HCT116 (cell line): ENCODE measurements at regions not wholly inside any gene's neighbourhood (a gene's known extent, or its start where the extent isn't known, plus 50 kb on each side); places are given as distances from the start of the nearest gene placed in this dataset.
A peak's percentile ranks its signal among the peaks of the same experiment; 100 is the strongest.
"Not testable (repeated sequence)": the region's sequence is repeated elsewhere in the genome, so short reads cannot be mapped to it uniquely, and the experiment has no call there.

Experiments
- ATAC-seq: fragments of 200-7000 bp; cut with Tn5 transposase; 2 replicates; pipeline ENCODE4 v1.9.1; 2020; ENCODE audit warnings: mild to moderate bottlenecking, moderate library complexity
- BruUV-seq: library from RNA; stranded (reverse); fragments of 400-500 nt; replicated peaks from 2 replicates; lab custom pipeline; 2021; lab: Mats Ljungman, UMichigan
- CTCF ChIA-PET: fragments of 300-600 bp; sonication (Branson Sonifier 250); formaldehyde crosslinking; loops from one replicate; lab custom pipeline; 2021; ENCODE audit warnings: antibody characterized with exemption; lab: Charles Lee
- POLR2A ChIA-PET: fragments of 300-600, 350-600 bp; sonication (Branson Sonifier 250); formaldehyde crosslinking; loops from one replicate; lab custom pipeline; 2021; ENCODE audit warnings: antibody characterized with exemption; lab: Charles Lee
- RAD21 ChIA-PET, 2 experiments: fragments of 300-600 bp; sonication (Branson Sonifier 250); formaldehyde crosslinking; loops; one replicate each; lab custom pipeline; 2023; ENCODE audit warnings: low total read pairs in 2 of 2; ENCODE audit not compliant: uncharacterized antibody in 2 of 2, unreplicated experiment in 2 of 2, low non-redundant PET in 1 of 2; lab: Charles Lee
- DNase-seq: peaks from one replicate; pipeline ENCODE4 v3.0.0-alpha.2; 2010; ENCODE audit warnings: low read depth, low spot score
- H2AFZ ChIP-seq: fragments of 200-600 bp; shearing (Covaris generic), sonication (generic); 2 replicates; pipeline ENCODE4 v1.6.1; 2017; ENCODE audit warnings: low read depth, mixed run types, mixed read lengths, antibody characterized with exemption, low read length; ENCODE audit not compliant: poor library complexity, severe bottlenecking
- H3K27ac ChIP-seq: 2 replicates; pipeline ENCODE4 v1.5.1; 2012; ENCODE audit warnings: low read depth, low read length
- H3K27me3 ChIP-seq: fragments of 200-600 bp; sonication (generic); 2 replicates; pipeline ENCODE4 v1.6.1; 2016; ENCODE audit warnings: mixed run types, low read length, mixed read lengths; ENCODE audit not compliant: insufficient read depth
- H3K36me3 ChIP-seq, 2 experiments: fragments of 200-500 bp in 1 of 2; fragments of 200-600 bp in 1 of 2; sonication (Bioruptor generic) in 1 of 2; sonication (generic) in 1 of 2; 2 replicates each; pipeline versions ENCODE4 v1.5.1 to v1.6.1; 2014 to 2016; ENCODE audit warnings: low read length in 2 of 2, inconsistent platforms in 1 of 2, mixed read lengths in 1 of 2, mixed run types in 1 of 2; ENCODE audit not compliant: insufficient read depth in 2 of 2, control insufficient read depth in 1 of 2
- H3K4me1 ChIP-seq, 2 experiments: fragments of 200-600 bp in 1 of 2; sonication (generic) in 1 of 2; 2 replicates each; pipeline versions ENCODE4 v1.5.1 to v1.6.1; 2012 to 2017; ENCODE audit warnings: low read length in 2 of 2, inconsistent platforms in 1 of 2, mild to moderate bottlenecking in 1 of 2, mixed read lengths in 1 of 2, mixed run types in 1 of 2, moderate library complexity in 1 of 2; ENCODE audit not compliant: insufficient read depth in 2 of 2, control insufficient read depth in 1 of 2
- H3K4me2 ChIP-seq: fragments of 200-600 bp; sonication (generic); 2 replicates; pipeline ENCODE4 v1.6.1; 2017; ENCODE audit warnings: mixed run types, low read length, mixed read lengths
- H3K4me3 ChIP-seq, 2 experiments: fragments of 200-600 bp in 1 of 2; sonication (generic) in 1 of 2; replicated peaks in 1 of 2; 2 replicates each; pipeline ENCODE4 v1.5.1; 2011 to 2016; ENCODE audit warnings: low read length in 2 of 2, control low read depth in 1 of 2, low read depth in 1 of 2, mild to moderate bottlenecking in 1 of 2, mixed read lengths in 1 of 2, mixed run types in 1 of 2
- H3K79me2 ChIP-seq: fragments of 200-600 bp; sonication (generic); 2 replicates; pipeline ENCODE4 v1.6.1; 2017; ENCODE audit warnings: mild to moderate bottlenecking, mixed run types, low read length, moderate library complexity, mixed read lengths; ENCODE audit not compliant: insufficient read depth
- H3K9ac ChIP-seq: fragments of 200-600 bp; sonication (generic); 2 replicates; pipeline ENCODE4 v1.6.1; 2016; ENCODE audit warnings: low read length, mixed read lengths
- H3K9me2 ChIP-seq: fragments of 200-600 bp; sonication (generic), shearing (Covaris generic); 2 replicates; pipeline ENCODE4 v1.6.1; 2017; ENCODE audit warnings: mixed run types, mild to moderate bottlenecking, moderate library complexity; ENCODE audit not compliant: insufficient read depth
- H3K9me3 ChIP-seq, 2 experiments: fragments of 200-500 bp in 1 of 2; fragments of 200-600 bp in 1 of 2; sonication (Bioruptor generic) in 1 of 2; sonication (generic) in 1 of 2; 2 replicates each; pipeline ENCODE4 v1.6.1; 2014 to 2017; ENCODE audit warnings: low read length in 2 of 2, mixed read lengths in 2 of 2, inconsistent platforms in 1 of 2, low read depth in 1 of 2, mild to moderate bottlenecking in 1 of 2, mixed run types in 1 of 2, moderate library complexity in 1 of 2; ENCODE audit not compliant: control insufficient read depth in 1 of 2, insufficient read depth in 1 of 2
- H4K20me1 ChIP-seq: fragments of 200-600 bp; sonication (generic), shearing (Covaris generic); 2 replicates; pipeline ENCODE4 v1.6.1; 2017; ENCODE audit warnings: mixed run types, mild to moderate bottlenecking, moderate library complexity; ENCODE audit not compliant: insufficient read depth
- CTCF ChIP-seq, 3 experiments: fragments of 200-600 bp in 1 of 3; sonication (generic) in 1 of 3; IDR thresholded peaks in 2 of 3; conservative IDR thresholded peaks in 1 of 3; 2 replicates each; pipeline ENCODE4 v1.5.1; 2012 to 2017; ENCODE audit warnings: low read depth in 2 of 3, low read length in 2 of 3, antibody characterized with exemption in 1 of 3, borderline replicate concordance in 1 of 3, control low read depth in 1 of 3, mild to moderate bottlenecking in 1 of 3, mixed read lengths in 1 of 3, mixed run types in 1 of 3, moderate library complexity in 1 of 3; ENCODE audit not compliant: insufficient read depth in 1 of 3
- EZH2 ChIP-seq: fragments of 200-600 bp; sonication (generic); IDR thresholded peaks from 2 replicates; pipeline ENCODE4 v1.6.1; 2017; ENCODE audit warnings: antibody characterized with exemption, mixed run types
- POLR2AphosphoS5 ChIP-seq: IDR thresholded peaks from 2 replicates; pipeline ENCODE4 v1.6.1; 2011; ENCODE audit warnings: mild to moderate bottlenecking, low read depth, low read length, moderate library complexity
- REST ChIP-seq: IDR thresholded peaks from 2 replicates; pipeline ENCODE4 v1.6.1; 2012; ENCODE audit warnings: low read depth
- SP1 ChIP-seq: IDR thresholded peaks from 2 replicates; pipeline ENCODE4 v1.6.1; 2012; ENCODE audit warnings: low read depth
- TCF7L2 ChIP-seq: IDR thresholded peaks from 2 replicates; pipeline ENCODE4 v1.7.0; 2011; ENCODE audit warnings: borderline replicate concordance, inconsistent platforms; ENCODE audit not compliant: insufficient read depth, insufficient read length; ENCODE audit errors: extremely low read depth
- ZFX ChIP-seq: fragments of 450-650 bp; IDR thresholded peaks from 2 replicates; pipeline ENCODE4 v1.6.1; 2017
- intact Hi-C: fragments of 100-400 bp; cut with micrococcal nuclease; formaldehyde crosslinking; loops from 2 replicates; pipeline ENCODE4 v1.10.0; 2022

- DNase-seq, result no peak
- TF ChIP-seq TCF7L2 (no peak), SP1 (no peak), CTCF (IDR thresholded peaks at IDR 0.05 in 2 of 3, conservative IDR thresholded peaks at IDR 0.05 in 1 of 3; ENCODE audit: borderline replicate concordance in 1 of 3, insufficient read depth in 1 of 3, low read depth in 2 of 3, low read length in 2 of 3) (no peak), EZH2 (no peak), REST (peak; percentile 42), ZFX (no peak), POLR2AphosphoS5 (no peak)
- TF ChIP-seq, all 23 proteins: peak for 1
- Histone ChIP-seq H3K79me2 (no peaks in the 10 kb centered on the region), H4K20me1 (no peaks in the 10 kb centered on the region), H3K4me1 (no peaks in the 10 kb centered on the region), H3K9me3 (peaks cover 0 to 12% of the 10 kb centered on the region in 2 experiments; a peak in 2 of 4 replicates), H3K27ac (no peak overlapping the region), H3K4me3 (no peak overlapping the region), H3K27me3 (no peaks in the 10 kb centered on the region), H3K9me2 (no peaks in the 10 kb centered on the region), H3K4me2 (no peak overlapping the region), H2AFZ (no peak overlapping the region), H3K36me3 (no peaks in the 10 kb centered on the region), H3K9ac (no peak overlapping the region)
- no peak for ATAC-seq
- ChIA-PET POLR2A (no interaction called here), CTCF (no interaction called here), RAD21 (no interaction called here)
- intact Hi-C loops, result no loop called here
- no TSS peak for BruUV-seq
Observed at GRCh38 chr16:60945225-60945624, 1091.0 kb downstream of the CDH8 start.

GRCh38 chr16:60936189-60936588 lies 1100.0 kb downstream of the CDH8 start:
- CTCF ChIA-PET, ATAC-seq, H2AFZ ChIP-seq, DNase-seq, H3K36me3 ChIP-seq, intact Hi-C loops, H3K4me3 ChIP-seq, BruUV-seq, H3K4me1 ChIP-seq, H3K9me2 ChIP-seq, H3K27ac ChIP-seq, POLR2A ChIA-PET, RAD21 ChIA-PET, H3K27me3 ChIP-seq, H3K4me2 ChIP-seq, H3K79me2 ChIP-seq, H4K20me1 ChIP-seq, H3K9ac ChIP-seq: not testable (repeated sequence)
- peaks cover 0 to 17% of the 10 kb centered on the region in 2 experiments; a peak in 1 of 4 replicates for H3K9me3 ChIP-seq
